GM06990 (cell line): ENCODE measurements at regions not wholly inside any gene's neighbourhood (a gene's known extent, or its start where the extent isn't known, plus 50 kb on each side); places are given as distances from the start of the nearest gene placed in this dataset.

Source experiments
- DNase-seq: peaks from one replicate; pipeline ENCODE4 v3.0.0-alpha.2; 2011; ENCODE audit not compliant: insufficient read length; ENCODE audit errors: extremely low read depth
- H3K27me3 ChIP-seq: replicated peaks from 2 replicates; pipeline ENCODE4 v1.6.0; 2011; ENCODE audit warnings: low read length; ENCODE audit not compliant: control insufficient read depth, insufficient read depth
- H3K36me3 ChIP-seq: 2 replicates; pipeline ENCODE4 v1.5.1; 2011; ENCODE audit warnings: low read length; ENCODE audit not compliant: control insufficient read depth, insufficient read depth
- H3K4me3 ChIP-seq: replicated peaks from 2 replicates; pipeline ENCODE4 v1.5.1; 2011; ENCODE audit warnings: low read depth, mild to moderate bottlenecking, control low read depth, low read length
- CTCF ChIP-seq: IDR thresholded peaks from 2 replicates; pipeline ENCODE4 v1.5.1; 2011; ENCODE audit warnings: low read length, control low read depth, mild to moderate bottlenecking, inconsistent platforms; ENCODE audit not compliant: insufficient read depth, poor library complexity, severe bottlenecking

- Histone ChIP-seq H3K27me3 (no peaks in the 10 kb centered on the region; the same call in none of the 2 replicates), H3K4me3 (no peak overlapping the region), H3K36me3 (no peaks in the 10 kb centered on the region)
- DNase-seq: no peak
- TF ChIP-seq CTCF: no peak
These were observed 83.5 kb downstream of the RBFOX3 start for GRCh38 chr17:79527306-79527705.

DNA sequence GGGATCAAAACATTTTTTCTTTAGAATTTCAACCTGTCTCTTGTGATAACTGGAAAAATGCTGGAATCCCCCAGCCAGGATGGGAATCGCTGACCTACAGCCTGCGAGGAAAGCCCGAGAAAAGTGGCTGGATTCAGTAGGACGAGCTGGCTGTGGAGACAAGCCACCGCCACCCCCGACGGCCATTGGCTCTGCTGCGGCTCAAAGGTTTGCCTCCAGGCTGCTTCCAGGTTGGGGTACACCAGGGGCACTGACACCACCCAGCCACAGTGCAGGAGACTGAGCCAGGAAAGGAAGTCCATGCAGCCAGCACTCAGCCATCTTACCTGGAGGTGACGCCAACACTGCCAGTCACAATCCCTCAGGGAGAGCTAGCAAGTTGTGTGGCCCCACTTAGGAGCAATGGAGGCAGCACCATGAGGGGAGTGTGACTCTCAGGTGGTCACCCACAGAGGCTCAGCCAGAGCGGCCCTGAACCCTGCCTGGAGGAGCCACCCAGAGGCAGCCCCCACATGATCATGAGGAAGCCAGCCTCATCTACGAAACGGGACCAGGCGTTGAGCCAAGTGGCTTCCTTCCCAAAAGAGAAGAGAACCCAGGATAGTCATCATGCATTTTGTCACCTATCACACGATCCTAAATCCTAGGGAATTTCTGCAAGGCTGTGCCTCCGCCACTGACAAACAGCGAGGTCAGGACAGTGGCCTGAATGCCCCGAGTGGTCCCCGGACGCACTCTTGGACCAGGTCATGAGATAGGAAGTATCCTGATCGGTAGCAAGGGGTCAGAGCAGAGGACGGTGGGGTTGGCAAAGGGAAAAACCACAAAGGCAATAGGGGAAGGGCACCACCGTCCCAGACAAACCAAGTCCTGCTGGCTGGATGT is 84.8 kb downstream of the RBFOX3 start:
- Histone ChIP-seq H3K36me3 (no peaks in the 10 kb centered on the region), H3K4me3 (no peak overlapping the region), H3K27me3 (no peaks in the 10 kb centered on the region; the same call in none of the 2 replicates)
- DNase-seq: no peak
- TF ChIP-seq CTCF: no peak

GRCh38 chr17:79524213-79525187 is 86.4 kb downstream of the RBFOX3 start:
- Histone ChIP-seq H3K36me3 (no peaks in the 10 kb centered on the region), H3K4me3 (no peak overlapping the region)
- DNase-seq: no peak

GRCh38 chr17:79522414-79522813 is 88.4 kb downstream of the RBFOX3 start:
- TF ChIP-seq CTCF: no peak
- peaks cover 1% of the 10 kb centered on the region for H3K27me3 ChIP-seq
- no peak for DNase-seq
- H3K4me3 ChIP-seq: no peak overlapping the region
- H3K36me3 ChIP-seq: no peaks in the 10 kb centered on the region

More at GRCh38 chr17:79524213-79525187, 86.4 kb downstream of the RBFOX3 start:
- no peak for TF ChIP-seq CTCF
- H3K27me3 ChIP-seq: no peaks in the 10 kb centered on the region; the same call in none of the 2 replicates

DNA sequence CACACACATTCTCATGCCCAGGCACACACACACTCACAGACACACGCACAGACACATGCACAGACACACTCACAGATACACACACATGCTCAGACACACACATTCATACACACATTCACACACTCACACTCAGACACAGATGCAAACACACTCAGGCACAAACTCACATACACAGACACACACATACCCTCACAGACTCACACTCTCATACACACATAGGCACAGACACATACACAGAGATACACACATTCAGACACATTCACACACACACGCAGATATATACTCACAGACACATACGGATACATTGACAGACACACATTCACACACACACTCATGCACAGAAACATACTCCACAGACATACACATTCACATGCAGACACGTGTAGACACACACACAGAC is 89.6 kb downstream of the RBFOX3 start:
- TF ChIP-seq CTCF: no peak
- no peaks in the 10 kb centered on the region for H3K36me3 ChIP-seq
- no peak for DNase-seq
- H3K27me3 ChIP-seq: peaks cover 1% of the 10 kb centered on the region
- H3K4me3 ChIP-seq: no peak overlapping the region
